ENCODE measurements at regions not wholly inside any gene's neighbourhood (a gene's known extent, or its start where the extent isn't known, plus 50 kb on each side); places are given as distances from the start of the nearest gene placed in this dataset.
"Not testable (repeated sequence)": the region's sequence is repeated elsewhere in the genome, so short reads cannot be mapped to it uniquely, and the experiment has no call there.

DNA sequence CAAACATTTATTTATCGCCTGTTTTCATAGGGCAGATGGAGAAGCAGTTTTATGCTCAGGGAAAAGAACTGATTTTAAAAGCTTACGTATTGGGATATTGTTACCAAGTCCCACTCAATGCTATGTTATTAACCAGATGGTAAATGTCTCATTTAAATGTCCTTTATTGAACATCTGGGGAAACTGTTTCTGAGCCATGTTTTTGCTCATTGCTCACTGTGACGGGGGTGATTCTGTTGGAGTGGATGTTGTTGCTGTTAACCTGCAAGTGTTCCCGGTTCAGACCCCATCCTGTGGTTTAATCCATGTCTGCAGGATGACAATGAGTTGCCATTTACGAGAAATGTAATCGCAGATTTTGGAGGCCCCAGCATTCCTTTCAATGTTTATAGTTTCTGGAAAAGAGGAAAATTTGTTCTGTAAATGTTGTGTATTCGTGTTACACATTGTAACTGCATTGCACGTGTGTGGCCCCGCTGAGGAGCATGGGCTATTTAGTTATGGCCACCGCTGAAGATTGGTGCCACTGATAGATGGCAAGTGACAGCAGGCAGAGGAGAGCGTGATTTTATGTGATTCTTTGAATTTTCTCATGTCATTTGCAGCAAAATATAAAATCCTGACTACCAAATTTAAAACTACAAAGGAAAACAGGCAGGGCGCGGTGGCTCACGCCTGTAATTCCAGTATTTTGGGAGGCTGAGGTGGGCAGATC, 174.8 kb upstream of the COPS8 start:
- DNase-seq, result no peak

DNA sequence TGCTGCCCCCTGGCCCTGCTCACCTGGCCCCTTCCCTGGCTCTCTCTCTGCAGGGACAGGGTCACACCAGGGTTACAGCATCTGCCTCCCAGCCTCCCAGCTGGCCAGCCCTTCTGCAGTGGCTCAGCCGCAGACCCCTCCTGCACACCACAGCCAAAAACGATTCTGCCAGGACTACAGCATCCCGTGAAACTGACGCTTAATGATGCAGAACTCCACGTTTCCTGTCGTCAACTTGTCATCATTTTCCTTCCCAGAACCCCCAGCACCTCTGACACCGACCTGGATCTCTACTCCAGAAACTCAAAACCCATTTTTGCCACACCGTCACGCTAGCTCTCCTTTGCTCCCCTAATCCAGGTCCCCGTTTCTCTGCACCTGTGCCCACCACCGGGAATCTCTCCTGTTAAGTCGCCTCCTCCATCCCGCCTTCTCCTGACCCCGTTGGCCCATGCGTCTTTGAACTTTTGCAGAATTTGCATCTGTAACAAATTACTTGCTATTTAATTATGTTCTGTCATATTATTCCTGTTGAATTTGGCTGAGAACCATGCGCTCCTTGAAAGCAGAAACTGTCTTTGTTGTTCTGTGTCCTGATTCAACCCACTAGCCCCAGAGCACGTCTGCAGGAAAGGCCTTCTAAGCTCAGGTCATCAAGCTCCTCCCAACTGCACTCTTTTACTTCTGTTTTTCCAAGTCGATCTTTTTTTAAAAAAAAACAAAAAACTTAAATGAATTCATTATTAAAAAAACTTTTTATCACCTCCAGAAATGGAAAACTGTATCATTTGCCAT, 173.2 kb upstream of the COPS8 start:
- DNase-seq, result no peak

DNA sequence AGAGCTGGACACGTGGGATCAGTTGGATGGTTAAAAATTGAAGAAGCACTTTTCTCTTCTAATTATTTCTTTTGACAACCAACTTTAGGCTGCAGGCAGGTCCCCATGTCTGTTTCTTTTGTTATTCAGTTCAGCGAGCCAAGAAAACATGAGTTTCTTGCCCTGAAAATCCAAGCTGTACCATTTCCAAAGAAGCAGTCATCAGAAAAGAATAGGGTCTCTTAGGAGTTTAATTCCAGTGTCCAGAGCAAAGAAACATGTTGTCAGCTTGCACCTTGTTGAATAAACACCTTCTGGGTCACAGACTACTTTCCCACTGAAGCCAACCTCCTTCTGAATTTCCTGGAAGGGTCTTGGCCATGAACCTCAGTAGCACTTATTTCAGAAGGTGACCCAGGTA, 170.5 kb upstream of the COPS8 start:
- DNase-seq, result no peak

DNA sequence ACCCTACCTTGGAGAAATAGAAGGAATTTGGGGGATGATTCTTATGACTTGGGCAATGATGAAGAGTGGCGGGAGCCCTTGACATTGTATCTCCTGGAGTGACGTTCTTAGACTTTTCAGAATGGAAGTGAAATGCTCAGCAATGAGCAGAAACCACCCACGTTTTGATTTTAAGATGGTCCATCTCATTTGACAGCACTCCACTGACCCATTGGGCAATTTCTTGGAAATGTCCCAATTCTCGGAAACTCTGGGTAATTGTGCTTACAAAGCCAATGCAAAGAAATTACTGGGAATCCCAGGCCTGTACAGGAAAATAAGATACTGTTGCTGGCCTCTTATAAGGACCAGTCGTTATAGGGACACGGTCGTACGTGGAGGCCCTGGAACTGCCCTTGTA, 170.0 kb upstream of the COPS8 start:
- no peak for DNase-seq

DNA sequence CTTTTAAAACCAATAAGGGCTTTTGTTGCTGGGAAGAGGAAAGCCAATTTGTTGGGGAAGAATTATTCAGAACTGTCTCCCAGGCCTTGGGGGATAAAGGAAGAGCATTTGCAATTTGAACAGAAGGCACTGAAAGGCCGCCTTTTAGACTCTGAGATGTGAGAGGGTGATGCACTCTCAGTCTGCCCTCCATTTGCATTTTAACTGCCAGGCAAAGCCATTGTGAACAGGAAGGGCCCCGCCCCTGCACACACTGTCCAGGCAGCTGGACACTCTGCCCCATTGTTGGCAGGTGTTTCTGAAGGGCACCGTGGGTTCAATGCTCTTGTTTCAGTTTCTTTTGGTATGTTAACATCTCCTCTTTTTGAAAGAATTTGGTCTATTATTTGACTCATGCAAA, 169.5 kb upstream of the COPS8 start:
- DNase-seq, result no peak

DNA sequence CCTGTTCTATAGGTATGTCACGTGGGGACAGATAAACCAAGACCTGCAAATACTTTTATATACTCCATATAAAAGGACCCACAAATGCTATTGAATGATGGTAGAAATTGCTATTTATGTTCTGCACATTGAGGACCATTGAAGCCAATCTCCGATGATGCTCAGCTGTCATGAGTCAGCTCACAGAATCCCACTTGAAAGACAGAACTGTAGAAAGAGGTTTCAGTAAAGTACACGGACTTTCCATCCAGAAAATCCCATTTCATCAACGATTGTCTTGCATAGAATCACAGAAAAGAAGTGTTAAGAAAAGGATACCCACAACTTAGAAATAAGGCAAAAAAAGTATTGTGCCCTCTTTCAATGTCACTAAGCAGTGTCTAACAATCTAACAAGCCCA, 169.0 kb upstream of the COPS8 start:
- DNase-seq, result no peak

DNA sequence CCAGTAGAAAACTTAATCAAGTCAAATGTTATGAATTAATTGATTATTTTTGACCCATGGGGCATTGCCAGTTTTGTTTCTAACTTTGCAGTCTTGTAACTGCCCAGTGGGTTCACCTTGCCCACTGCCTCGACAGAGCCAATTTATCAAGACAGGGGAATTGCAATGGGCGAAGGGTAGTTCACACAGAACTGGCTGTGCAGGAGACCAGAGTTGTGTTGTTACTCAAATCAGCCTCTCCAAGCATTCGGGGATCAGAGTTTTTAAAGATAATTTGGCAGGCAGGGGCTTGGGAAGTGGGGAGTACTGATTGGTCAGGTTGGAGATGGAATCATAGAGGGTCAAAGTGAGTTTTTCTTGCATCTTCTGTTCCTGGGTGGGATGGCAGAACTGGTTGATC, 168.5 kb upstream of the COPS8 start:
- no peak for DNase-seq

DNA sequence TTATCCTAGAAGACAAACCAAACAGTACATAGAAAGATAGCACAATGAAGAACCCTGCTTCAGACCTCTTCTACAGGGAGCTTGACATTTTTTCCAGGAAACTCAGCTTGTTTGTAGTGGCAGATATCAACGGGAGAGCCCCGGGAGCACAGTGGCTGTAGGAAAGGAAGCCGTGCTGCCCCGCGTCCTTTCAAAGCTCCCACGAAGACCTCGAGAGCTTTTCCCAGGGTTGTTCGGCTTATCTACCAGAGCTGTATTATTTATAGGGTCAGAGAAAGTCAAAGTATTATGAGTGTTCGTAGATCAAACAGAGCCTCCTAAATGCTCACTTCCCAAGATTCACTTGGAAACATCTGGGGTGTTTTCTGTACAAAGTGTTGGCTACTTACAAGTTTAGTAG, 167.1 kb upstream of the COPS8 start:
- DNase-seq, result no peak

DNA sequence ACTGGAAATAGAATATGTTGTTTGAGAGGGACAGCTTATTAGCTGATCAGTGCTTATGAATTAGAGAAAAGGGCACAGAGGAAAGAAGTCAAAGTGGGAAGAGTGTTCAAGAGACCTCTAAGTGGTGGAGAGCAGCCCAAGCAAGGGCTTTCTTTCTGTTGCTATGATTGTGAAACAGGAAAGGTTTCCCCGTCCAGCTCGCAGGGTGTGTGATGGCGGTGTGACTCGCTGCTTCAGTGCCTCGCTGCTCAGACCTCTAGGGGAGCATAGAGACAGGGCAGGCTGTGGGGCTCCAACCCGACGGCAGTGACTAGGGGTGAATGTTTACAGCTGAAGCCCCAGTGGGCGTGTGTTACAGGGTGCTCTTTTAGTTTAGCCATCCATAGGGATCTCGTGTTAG, 166.5 kb upstream of the COPS8 start:
- DNase-seq, result no peak

DNA sequence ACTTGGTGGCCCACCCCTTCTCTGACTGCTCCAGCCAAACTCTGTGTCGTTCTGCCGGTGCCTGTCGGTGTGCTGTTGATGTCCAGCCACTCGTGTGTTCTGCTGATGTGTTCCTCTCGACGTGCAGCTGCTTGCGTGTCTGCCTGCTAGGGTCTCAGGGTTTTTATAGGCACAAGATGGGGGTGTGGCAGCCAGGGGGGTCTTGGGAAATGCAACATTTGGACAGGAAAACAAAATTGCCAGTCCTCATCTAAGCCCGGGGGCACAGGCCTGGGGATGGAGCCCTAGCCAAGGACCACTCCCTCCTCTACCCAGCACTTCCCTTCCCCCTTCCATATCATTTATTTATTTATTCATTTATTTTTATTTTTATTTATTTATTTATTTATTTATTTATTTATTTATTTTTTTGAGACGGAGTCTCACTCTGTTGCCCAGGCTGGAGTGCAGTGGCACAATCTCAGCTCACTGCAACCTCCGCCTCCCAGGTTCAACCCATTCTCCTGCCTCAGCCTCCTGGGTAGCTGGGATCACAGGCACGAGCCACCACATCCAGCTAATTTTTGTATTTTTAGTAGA, 165.8 kb upstream of the COPS8 start:
- DNase-seq, result not testable (repeated sequence)

DNA sequence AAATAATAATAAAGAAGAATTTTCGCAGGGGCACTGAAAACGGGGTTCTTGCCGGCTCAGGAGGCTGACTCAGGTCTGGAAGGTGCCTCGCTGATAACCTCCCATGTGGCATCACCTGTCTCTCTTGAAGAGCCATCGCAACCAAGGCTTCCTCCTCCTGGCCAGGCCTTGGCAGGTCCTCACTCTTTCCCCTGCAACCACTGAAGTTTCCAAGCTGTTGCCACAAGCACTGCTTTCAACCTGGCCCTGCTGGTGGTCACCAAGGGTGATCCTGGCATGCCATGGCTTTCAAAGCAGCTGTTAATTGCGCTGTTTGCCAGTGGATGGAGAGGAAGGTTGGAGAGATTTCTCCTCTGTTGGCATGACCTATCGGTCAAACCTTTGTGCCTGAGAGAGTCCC, 163.6 kb upstream of the COPS8 start:
- no peak for DNase-seq

DNA sequence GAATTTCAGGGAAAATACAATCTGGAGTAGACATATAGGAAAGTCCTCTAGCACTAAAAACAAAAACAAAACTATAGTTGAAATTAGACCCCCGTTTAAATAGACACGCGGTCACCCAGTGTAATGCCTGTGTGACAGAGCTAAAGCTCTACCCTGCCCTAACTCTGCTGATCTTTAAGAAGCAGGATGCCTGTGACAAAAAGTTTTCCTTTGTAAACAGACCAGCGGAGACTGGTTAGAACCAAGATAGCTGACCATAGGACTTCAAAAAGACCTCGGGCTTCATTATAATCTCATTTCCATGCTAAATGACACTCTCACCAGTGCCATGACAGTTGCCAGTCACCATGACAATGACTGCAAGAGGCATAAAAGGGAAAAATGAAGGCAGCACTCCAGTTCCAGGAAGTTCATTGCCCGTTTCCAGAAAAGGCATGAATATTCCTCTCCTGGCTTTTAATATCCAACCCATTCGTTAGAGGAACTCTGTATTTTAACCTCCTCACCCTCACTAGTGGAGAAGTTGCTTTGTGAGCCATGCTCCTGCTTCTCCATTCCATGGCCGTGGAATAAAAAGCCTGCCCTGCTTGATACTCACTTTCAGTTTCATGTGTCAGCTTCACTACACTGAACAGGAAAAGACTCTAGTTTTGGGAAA, 157.2 kb upstream of the COPS8 start:
- DNase-seq, result no peak

DNA sequence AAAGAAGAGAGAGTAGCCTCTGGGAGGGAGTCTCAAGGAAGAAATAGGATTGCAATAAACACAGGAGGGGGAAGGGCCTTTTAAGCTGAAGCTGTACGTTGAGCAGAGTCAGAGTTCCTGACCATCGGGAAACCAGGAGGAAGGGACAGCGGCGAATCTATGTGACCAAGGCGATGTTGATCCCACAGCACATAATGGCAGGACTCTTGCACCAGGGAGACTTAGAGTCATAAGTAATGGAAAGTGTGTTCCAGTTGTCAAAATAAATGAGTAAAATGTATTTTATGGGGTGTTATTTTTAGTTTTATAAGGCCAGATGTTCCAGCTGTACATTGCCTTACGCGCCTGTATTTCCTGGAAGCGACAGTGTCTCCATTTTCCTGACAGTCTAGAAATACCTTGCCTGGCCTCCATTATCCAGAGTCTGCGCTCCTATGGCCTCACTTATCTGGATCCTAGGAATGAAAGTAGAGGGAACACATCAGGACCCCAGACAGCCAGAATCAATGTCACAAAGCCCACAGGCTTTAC, 152.8 kb upstream of the COPS8 start:
- DNase-seq, result no peak

DNA sequence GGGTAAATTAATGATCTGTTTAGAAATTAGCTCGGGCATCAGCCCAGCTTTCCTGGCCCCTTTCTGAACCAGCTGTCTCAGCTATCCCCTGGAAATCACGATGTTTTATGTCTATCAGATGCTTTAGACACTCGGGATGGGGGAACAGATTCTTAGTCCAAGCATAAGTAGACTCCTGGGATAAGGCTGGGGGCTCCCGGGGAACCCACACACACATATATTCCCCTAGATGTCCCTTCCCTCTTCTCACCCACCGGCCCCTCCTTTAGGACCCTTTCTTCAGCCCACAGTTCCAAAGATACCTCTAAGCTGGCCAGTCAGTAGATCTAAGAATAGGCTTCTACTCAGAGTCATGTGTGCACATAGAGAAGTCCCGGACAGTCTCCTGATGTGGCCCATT, 151.5 kb upstream of the COPS8 start:
- DNase-seq, result no peak

DNA sequence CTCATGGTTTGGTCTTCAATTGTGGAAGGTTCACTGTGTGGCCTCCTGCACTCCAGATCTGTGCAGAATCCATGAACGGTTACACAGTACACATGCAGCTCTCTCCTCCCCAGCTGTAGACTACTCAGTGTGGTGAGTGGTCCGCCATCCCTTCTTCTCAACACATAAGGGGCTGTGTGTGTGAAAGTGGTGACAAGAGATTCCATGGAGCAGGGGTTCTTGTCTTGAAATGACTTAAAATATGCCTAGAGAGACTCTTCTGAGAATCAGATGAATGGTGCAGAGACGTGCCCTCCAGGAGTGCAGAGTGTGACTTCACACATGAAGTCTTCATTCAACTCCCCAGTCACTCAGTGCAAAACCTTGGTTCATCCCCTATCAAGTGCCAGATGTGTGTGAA, 151.0 kb upstream of the COPS8 start:
- no peak for DNase-seq

DNA sequence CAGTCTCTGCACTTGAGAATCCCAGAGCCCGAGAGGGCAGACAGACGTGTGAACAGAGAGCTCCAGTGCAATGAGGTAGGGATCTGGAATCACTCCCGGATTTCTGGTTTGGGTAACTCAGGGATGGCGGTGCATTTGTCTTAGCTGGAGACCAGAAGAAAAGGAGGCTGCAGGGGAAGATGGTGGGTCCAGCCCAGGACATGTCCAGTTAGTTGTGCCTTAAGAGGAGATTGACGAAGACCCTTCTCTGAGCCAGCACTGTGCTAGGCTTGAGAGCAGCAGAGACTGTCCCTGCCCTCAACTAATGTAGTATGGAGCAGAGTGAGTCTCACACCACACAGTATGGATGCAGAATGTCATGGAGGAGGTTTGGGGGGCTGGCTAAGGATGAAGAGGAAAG, 150.6 kb upstream of the COPS8 start:
- DNase-seq, result no peak

DNA sequence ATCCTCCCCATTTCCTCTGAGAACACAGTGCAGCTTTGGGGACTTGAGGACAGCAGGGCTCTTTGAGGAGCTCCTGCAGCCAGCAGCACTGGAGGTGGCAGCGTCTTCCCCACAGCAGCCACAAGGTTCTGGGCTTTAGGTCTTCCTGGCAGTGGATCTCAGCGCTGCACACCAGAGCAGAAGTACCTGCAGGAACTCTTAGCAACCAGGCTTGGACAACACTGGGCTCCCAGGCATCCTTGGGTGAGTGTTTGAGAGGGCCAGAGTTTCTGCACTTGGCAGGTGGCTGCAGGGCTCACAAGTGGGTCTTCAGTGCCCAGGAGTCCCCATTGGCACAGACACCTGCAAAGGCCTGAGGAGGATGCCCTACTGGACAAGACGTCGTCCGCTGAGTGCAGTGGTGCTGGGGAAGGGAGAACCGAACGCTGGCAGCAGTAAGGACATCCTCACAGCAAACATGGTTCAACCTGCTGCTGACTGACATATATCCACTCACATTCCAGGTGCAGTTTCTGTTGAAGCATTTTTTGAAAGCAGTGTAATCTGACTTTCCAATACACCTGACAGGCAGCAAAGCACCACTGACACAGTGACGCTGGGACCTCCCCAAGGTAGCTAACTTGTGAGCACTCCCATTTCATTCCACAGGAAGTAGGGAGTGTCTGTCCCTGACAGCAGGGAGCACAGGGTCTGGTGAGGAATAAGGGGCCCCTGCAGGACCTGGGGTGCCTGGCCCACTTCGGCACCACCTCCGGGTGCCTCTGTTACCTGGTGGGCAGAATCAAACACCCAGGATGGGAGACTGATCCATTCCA, 149.9 kb upstream of the COPS8 start:
- no peak for DNase-seq

DNA sequence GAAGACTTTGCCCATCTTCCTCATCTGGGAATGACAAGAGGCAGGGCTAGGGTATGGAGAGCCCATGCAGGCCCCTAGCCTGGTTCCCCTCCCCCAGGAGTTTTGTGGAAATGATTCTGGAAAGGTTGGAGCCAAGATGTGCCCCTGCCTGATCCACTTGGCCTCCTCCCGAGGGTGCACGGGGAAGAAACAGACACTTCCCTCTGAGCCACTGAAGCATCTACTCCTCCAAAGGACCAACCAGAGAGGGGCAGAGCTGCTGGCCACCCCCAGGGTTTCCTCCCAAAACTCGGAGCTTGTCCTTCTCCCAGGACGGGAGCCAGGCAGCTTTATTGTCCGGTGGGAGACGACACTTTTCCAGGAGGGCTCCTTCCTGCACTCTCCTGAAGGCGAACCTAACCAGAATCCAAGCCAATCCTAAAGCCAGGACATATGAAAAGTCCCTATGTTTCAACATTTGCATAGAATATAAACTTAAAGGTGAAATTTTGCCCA, 149.2 kb upstream of the COPS8 start:
- no peak for DNase-seq

DNA sequence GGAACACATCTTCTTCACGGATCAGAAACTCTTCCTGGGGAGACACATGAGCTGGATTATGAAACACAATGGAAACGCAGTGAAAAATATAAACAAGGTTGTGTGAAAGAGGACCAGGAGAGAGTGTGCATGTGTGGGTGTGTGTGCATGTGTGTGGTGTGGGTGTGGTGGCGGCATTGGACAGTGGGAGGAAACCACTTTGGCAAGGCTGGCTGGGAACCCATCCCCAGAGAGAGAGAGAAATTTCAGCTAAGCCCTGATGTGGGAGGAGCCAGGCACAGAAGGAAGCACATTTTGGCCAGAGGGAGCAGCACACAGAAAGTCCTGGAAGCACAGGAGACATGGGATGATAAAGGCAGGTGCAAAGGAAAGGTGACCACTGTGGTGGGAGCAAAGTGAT, 147.6 kb upstream of the COPS8 start:
- DNase-seq, result no peak

DNA sequence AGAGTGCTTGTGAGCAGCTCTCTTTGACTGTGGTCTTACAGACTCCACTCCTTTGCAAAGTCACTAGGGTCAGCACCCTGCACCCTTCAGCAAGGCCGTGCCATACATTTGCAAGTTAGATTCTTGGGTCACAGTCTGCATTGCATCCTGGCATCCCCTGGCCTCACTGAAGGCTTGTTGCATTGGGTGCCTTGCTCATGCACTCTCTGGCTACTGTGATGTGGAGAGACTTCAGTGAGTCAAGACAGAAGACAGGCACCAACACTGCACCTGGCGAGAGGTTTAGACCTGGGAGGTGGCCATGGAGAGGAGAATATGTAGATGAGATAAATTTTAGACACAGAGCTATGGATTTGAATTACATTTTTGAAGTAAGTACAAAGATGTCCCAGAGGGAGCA, 146.4 kb upstream of the COPS8 start:
- no peak for DNase-seq

DNA sequence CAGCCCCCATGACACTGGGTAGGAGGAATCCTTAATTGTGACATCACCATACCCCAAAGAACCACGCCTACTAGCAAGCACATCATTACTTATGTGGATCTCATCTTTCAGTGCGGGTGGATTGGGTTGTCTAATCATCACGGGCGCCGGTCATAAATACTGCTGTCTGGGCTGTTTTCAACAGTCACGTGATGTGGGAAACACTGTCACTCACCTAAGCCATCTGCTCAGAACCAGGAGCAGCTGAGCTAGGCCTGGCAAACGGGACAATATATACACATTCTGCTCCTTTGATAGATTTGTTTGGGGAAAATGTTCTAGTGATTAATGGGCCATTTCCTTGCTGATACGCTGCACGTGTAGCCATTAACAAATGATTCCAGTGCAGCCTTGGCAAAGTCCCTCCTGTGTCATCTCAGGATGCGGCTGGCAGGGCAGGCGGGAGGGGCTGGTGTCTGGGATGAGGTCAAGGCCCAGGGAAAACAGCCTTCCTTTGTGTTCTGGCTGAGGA, 145.9 kb upstream of the COPS8 start:
- no peak for DNase-seq

DNA sequence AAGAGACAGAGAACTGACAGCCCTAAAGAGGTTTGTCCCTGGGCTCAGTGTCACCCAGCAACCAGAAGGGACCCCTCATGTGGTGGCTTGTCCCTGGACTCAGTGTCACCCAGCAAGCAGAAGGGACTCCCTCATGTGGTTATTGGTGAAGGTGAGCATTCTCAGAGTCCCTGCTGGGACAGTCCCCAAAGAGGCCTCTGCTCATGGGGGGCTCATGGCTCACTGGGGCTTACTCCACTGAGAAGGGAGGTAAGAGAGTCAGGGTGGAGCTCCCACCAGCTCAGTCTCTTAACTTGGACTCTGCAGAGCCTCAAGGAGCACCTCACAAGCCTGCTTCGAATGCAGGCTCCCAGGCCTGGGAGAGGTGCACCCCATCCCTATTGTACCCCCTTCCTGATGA, 145.2 kb upstream of the COPS8 start:
- DNase-seq, result no peak
